ENCODE measurements at regions not wholly inside any gene's neighbourhood (a gene's known extent, or its start where the extent isn't known, plus 50 kb on each side); places are given as distances from the start of the nearest gene placed in this dataset.
"Not testable (repeated sequence)": the region's sequence is repeated elsewhere in the genome, so short reads cannot be mapped to it uniquely, and the experiment has no call there.

GRCh38 chr9:83191154-83191553 is 128.2 kb upstream of the RASEF start:
- no peak for DNase-seq

- not testable (repeated sequence) for DNase-seq
These were observed 126.1 kb upstream of the RASEF start for GRCh38 chr9:83189026-83189425.

- no peak for DNase-seq
These were observed 125.3 kb upstream of the RASEF start for GRCh38 chr9:83188277-83188676.

GRCh38 chr9:83186155-83186737 is 123.3 kb upstream of the RASEF start:
- no peak for DNase-seq

GRCh38 chr9:83185488-83186154 is 122.7 kb upstream of the RASEF start:
- DNase-seq: no peak

GRCh38 chr9:83183621-83184020 is 120.7 kb upstream of the RASEF start:
- no peak for DNase-seq

GRCh38 chr9:83182071-83182470 is 119.1 kb upstream of the RASEF start:
- no peak for DNase-seq

- no peak for DNase-seq
These were observed 115.8 kb upstream of the RASEF start for GRCh38 chr9:83178717-83179116.

GRCh38 chr9:83177747-83178146 is 114.8 kb upstream of the RASEF start:
- DNase-seq: no peak

- no peak for DNase-seq
These were observed 104.2 kb upstream of the RASEF start for GRCh38 chr9:83167126-83167525.

- peak in 1 of 2 experiments; percentile 22 for DNase-seq
These were observed 103.4 kb upstream of the RASEF start for GRCh38 chr9:83166372-83166771.

- no peak for DNase-seq
These were observed 92.8 kb upstream of the RASEF start for GRCh38 chr9:83155733-83156132.

- DNase-seq: no peak
These were observed 91.9 kb upstream of the RASEF start for GRCh38 chr9:83154821-83155220.

- no peak for DNase-seq
These were observed 91.3 kb upstream of the RASEF start for GRCh38 chr9:83154087-83154736.

- DNase-seq: no peak
These were observed 90.1 kb upstream of the RASEF start for GRCh38 chr9:83153030-83153429.

GRCh38 chr9:83151627-83152137 is 88.7 kb upstream of the RASEF start:
- no peak for DNase-seq

GRCh38 chr9:83147315-83148149 is 84.6 kb upstream of the RASEF start:
- no peak for DNase-seq

- no peak for DNase-seq
These were observed 83.4 kb upstream of the RASEF start for GRCh38 chr9:83146325-83146724.

- no peak for DNase-seq
These were observed 81.5 kb upstream of the RASEF start for GRCh38 chr9:83144492-83144891.

GRCh38 chr9:83142389-83142788 is 79.4 kb upstream of the RASEF start:
- no peak for DNase-seq

GRCh38 chr9:83141887-83142286 is 78.9 kb upstream of the RASEF start:
- DNase-seq: no peak

GRCh38 chr9:83140061-83140460 is 77.1 kb upstream of the RASEF start:
- no peak for DNase-seq

GRCh38 chr9:83138422-83139135 is 75.6 kb upstream of the RASEF start:
- no peak for DNase-seq
